ENCODE measurements at regions not wholly inside any gene's neighbourhood (a gene's known extent, or its start where the extent isn't known, plus 50 kb on each side); places are given as distances from the start of the nearest gene placed in this dataset.

DNA sequence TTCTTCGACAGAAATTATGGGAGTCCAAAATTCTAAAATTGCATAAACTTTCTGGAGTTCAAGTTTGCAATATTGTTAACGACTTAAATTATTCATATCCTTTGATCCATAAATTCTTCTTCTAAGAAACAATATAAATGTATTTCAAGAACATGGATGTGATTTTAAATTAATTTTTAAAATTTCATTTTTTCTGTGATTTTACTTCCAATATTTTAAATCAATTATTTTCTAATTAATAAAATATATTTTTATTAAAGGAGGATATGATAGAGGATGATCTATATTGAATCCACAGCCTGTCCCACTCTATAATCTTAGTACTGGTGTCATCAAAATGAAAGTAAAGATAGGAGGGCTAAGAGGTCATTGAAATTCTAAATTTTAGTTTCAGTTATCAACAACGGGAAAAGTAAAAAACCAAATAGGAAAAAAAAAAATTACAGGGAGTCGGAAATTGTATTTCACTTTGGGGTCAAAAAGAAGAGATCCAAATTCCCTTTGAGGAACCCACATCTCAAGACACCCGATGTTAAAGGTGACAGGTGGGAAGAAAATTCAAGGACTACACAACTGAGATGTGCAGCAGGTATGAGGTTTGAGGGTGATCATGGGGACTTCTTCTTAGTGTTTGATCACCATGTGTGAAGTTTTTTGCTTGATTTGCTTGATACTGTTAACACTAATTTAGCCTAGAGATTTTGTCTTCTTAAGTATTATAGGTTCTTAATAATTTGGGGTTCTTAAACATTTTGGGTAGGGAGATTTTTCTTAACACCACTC, 154.8 kb upstream of the RGS18 start:
- no peak overlapping the region for H3K4me3 Mint-ChIP-seq
- DNase-seq (ENCODE audit: low read depth, low spot score), result no peak
- H3K9me3 Mint-ChIP-seq, result no peaks in the 10 kb centered on the region
- no peaks in the 10 kb centered on the region for H3K36me3 Mint-ChIP-seq (ENCODE audit: low read depth)
- H3K27ac Mint-ChIP-seq (ENCODE audit: unreplicated experiment), result no peak overlapping the region
- peaks cover 3% of the 10 kb centered on the region for H3K27me3 Mint-ChIP-seq (ENCODE audit: low read depth)
- H3K4me1 Mint-ChIP-seq, result no peaks in the 10 kb centered on the region
- TF ChIP-seq, protein P1, sequence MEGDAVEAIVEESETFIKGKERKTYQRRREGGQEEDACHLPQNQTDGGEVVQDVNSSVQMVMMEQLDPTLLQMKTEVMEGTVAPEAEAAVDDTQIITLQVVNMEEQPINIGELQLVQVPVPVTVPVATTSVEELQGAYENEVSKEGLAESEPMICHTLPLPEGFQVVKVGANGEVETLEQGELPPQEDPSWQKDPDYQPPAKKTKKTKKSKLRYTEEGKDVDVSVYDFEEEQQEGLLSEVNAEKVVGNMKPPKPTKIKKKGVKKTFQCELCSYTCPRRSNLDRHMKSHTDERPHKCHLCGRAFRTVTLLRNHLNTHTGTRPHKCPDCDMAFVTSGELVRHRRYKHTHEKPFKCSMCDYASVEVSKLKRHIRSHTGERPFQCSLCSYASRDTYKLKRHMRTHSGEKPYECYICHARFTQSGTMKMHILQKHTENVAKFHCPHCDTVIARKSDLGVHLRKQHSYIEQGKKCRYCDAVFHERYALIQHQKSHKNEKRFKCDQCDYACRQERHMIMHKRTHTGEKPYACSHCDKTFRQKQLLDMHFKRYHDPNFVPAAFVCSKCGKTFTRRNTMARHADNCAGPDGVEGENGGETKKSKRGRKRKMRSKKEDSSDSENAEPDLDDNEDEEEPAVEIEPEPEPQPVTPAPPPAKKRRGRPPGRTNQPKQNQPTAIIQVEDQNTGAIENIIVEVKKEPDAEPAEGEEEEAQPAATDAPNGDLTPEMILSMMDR (conservative IDR thresholded peaks at IDR 0.05), result no peak

DNA sequence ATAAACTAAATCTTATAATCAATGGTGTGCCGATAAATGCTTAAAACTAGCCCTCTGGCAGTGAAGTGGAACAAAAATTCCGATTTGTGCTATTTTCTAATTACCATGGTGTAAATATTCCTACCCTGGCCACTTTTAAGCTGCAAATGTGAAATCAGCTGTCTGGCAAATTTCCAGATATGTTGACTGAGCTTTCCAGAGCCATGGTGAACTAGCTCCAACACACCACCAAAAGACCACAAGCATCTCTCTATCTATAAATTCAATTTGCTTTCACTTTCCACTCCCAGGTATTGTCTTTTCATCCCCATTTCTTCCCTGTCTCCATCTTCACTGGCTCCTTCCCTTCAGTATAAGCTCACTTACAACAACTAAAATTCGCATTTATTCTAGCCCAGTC, 152.3 kb upstream of the RGS18 start:
- Mint-ChIP-seq H3K4me3 (no peak overlapping the region), H3K9me3 (no peaks in the 10 kb centered on the region), H3K27ac (ENCODE audit: unreplicated experiment) (no peak overlapping the region), H3K27me3 (ENCODE audit: low read depth) (peaks cover 3% of the 10 kb centered on the region), H3K36me3 (ENCODE audit: low read depth) (no peaks in the 10 kb centered on the region), H3K4me1 (no peaks in the 10 kb centered on the region)
- TF ChIP-seq, protein P1 (conservative IDR thresholded peaks at IDR 0.05), result no peak
- no peak for DNase-seq (ENCODE audit: low read depth, low spot score)

DNA sequence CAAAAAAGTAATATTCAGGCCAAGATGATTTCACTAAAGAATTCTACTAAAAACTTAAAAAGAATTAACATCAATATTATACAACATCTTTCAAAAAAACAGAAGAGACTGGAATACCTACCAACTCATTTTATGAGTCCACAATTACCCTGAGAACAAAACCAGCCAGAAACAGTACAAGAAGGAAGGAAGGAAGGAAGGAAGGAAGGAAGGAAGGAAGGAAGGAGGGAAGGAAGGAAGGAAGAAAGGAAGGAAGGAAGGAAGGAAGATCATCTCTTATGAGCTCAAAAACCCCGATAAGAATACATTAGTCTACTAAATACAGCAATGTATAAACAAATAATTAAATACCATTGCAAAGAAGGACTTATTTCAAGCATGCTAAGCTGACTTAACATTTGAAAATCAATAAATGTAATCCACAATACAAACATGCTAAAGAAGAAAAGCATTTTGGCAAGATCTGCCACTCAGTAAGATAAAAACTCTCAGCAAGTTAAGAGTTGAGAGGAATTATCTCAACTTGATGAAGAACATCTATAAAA, 149.9 kb upstream of the RGS18 start:
- TF ChIP-seq, protein P1 (conservative IDR thresholded peaks at IDR 0.05), result no peak
- no peaks in the 10 kb centered on the region for H3K9me3 Mint-ChIP-seq
- H3K4me3 Mint-ChIP-seq, result no peak overlapping the region
- H3K27me3 Mint-ChIP-seq (ENCODE audit: low read depth), result peaks cover 3% of the 10 kb centered on the region
- H3K36me3 Mint-ChIP-seq (ENCODE audit: low read depth), result no peaks in the 10 kb centered on the region
- no peak for DNase-seq (ENCODE audit: low read depth, low spot score)
- H3K4me1 Mint-ChIP-seq, result no peaks in the 10 kb centered on the region
- H3K27ac Mint-ChIP-seq (ENCODE audit: unreplicated experiment), result no peak overlapping the region

DNA sequence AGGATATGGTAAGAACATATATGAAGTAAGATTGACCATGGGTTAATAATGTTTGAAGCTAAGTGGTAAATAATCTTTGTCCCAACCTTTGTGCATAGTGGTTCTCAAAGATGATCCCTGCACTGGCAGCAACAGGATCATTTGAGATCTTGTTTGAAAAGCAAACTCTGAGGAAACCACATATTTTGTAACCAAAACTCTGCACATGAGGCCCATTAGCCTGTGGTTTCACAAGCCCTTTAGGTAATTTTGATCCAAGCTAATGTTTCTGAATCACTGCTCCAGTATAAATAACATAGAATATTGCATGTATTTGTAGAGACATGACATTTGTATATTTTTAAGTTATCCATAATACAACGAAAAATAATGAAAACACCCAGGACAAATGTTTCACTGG, 147.9 kb upstream of the RGS18 start:
- peaks cover 3% of the 10 kb centered on the region for H3K27me3 Mint-ChIP-seq (ENCODE audit: low read depth)
- no peaks in the 10 kb centered on the region for H3K9me3 Mint-ChIP-seq
- no peak overlapping the region for H3K4me3 Mint-ChIP-seq
- H3K27ac Mint-ChIP-seq (ENCODE audit: unreplicated experiment), result no peak overlapping the region
- TF ChIP-seq, protein P1 (conservative IDR thresholded peaks at IDR 0.05), result no peak
- DNase-seq (ENCODE audit: low read depth, low spot score), result no peak
- H3K36me3 Mint-ChIP-seq (ENCODE audit: low read depth), result no peaks in the 10 kb centered on the region
- H3K4me1 Mint-ChIP-seq, result no peaks in the 10 kb centered on the region

DNA sequence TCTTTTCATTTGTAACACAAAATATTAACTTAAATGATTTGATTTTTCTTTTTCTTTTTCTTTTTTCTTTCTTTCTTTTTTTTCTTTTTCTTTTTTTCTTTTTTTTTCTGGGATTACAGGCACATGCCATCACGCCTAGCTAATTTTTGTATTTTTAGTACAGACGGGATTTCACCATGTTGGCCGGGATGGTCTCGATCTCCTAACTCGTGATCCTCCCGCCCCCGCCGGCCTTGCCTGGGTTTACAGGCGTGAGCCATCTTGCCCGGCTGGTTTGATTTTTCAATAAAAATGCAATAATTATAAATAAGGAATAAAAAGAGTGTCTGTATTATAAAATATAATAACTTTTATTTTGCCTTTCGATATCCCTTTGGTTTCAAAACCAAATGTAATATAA, 146.7 kb upstream of the RGS18 start:
- no peak for DNase-seq (ENCODE audit: low read depth, low spot score)
- Mint-ChIP-seq H3K4me3 (no peak overlapping the region), H3K4me1 (no peaks in the 10 kb centered on the region), H3K9me3 (no peaks in the 10 kb centered on the region), H3K36me3 (ENCODE audit: low read depth) (no peaks in the 10 kb centered on the region), H3K27ac (ENCODE audit: unreplicated experiment) (no peak overlapping the region), H3K27me3 (ENCODE audit: low read depth) (no peaks in the 10 kb centered on the region)
- TF ChIP-seq, protein P1 (conservative IDR thresholded peaks at IDR 0.05), result no peak

Measured in neural crest cell (in vitro differentiated cells).